CD4-positive, alpha-beta T cell (primary cell): ENCODE measurements at regions not wholly inside any gene's neighbourhood (a gene's known extent, or its start where the extent isn't known, plus 50 kb on each side); places are given as distances from the start of the nearest gene placed in this dataset.

Source experiments
- ATAC-seq: fragments of 200-7000 bp; cut with Tn5 transposase; one replicate; pipeline ENCODE4 v1.10.0; 2022; ENCODE audit warnings: mild to moderate bottlenecking; ENCODE audit not compliant: poor library complexity
- CTCF ChIA-PET: fragments of 350-600 bp; sonication (Branson Sonifier 250); formaldehyde crosslinking; loops from one replicate; lab custom pipeline; 2021; ENCODE audit warnings: antibody characterized with exemption, inconsistent platforms; lab: Charles Lee
- POLR2A ChIA-PET: fragments of 350-600 bp; sonication (Branson Sonifier 250); formaldehyde crosslinking; loops from one replicate; lab custom pipeline; 2021; ENCODE audit warnings: antibody characterized with exemption, inconsistent platforms; lab: Charles Lee
- DNase-seq, 14 experiments: peaks; one replicate each; pipeline ENCODE4 v3.0.0-alpha.2; 2013 to 2020; ENCODE audit warnings: mixed read lengths in 2 of 14
- H3K27ac ChIP-seq, 2 donors: one replicate each; pipeline versions ENCODE4 v1.5.1 to v1.7.0; 2013; ENCODE audit warnings: low read length in 2 of 2, low read depth in 1 of 2, mild to moderate bottlenecking in 1 of 2
- H3K27me3 ChIP-seq, 2 experiments: 1 replicate in 1 of 2; 2 replicates in 1 of 2; pipeline versions ENCODE4 v1.6.1 to v1.7.0; 2013; ENCODE audit warnings: low read length in 2 of 2, control low read depth in 1 of 2, mild to moderate bottlenecking in 1 of 2, moderate library complexity in 1 of 2; ENCODE audit not compliant: insufficient read depth in 2 of 2, control insufficient read depth in 1 of 2
- H3K36me3 ChIP-seq: one replicate; pipeline ENCODE4 v1.6.1; 2013; ENCODE audit warnings: low read length, control low read depth; ENCODE audit not compliant: insufficient read depth
- H3K4me1 ChIP-seq: one replicate; pipeline ENCODE4 v1.6.1; 2013; ENCODE audit warnings: low read length, control low read depth; ENCODE audit not compliant: insufficient read depth
- H3K4me3 ChIP-seq: one replicate; pipeline ENCODE4 v1.5.1; 2013; ENCODE audit warnings: mild to moderate bottlenecking, low read length, moderate library complexity
- H3K9me3 ChIP-seq, 2 experiments: 1 replicate in 1 of 2; 2 replicates in 1 of 2; pipeline versions ENCODE4 v1.6.1 to v1.7.0; 2013; ENCODE audit warnings: low read length in 2 of 2, mild to moderate bottlenecking in 2 of 2, control low read depth in 1 of 2, moderate library complexity in 1 of 2; ENCODE audit not compliant: control insufficient read depth in 1 of 2, insufficient read depth in 1 of 2
- H3K27ac Mint-ChIP-seq: one replicate; pipeline ENCODE4 v1.8.0; 2020; ENCODE audit warnings: mixed read lengths
- H3K27me3 Mint-ChIP-seq: one replicate; pipeline ENCODE4 v1.8.0; 2021; ENCODE audit warnings: mixed read lengths
- H3K36me3 Mint-ChIP-seq: one replicate; pipeline ENCODE4 v1.8.0; 2021; ENCODE audit warnings: low read depth, mixed read lengths
- H3K4me1 Mint-ChIP-seq: one replicate; pipeline ENCODE4 v1.8.0; 2021; ENCODE audit warnings: low read depth, mixed read lengths
- H3K4me3 Mint-ChIP-seq: one replicate; pipeline ENCODE4 v1.8.0; 2020; ENCODE audit warnings: mild to moderate bottlenecking, mixed read lengths
- H3K9me3 Mint-ChIP-seq: one replicate; pipeline ENCODE4 v1.8.0; 2020; ENCODE audit warnings: mixed read lengths
- intact Hi-C, 2 experiments: fragments of 100-400 bp; cut with DNase I in 1 of 2; cut with micrococcal nuclease in 1 of 2; formaldehyde crosslinking; loops; one replicate each; pipeline versions ENCODE4 v1.15.1 to v1.9.0; 2023 to 2025; cut with DNase I, micrococcal nuclease
- TF ChIP-seq, protein P1 (sequence below): fragments of 200-600 bp; IDR thresholded peaks from one replicate; pipeline ENCODE4 v1.8.0; 2022; ENCODE audit warnings: antibody characterized with exemption, mild to moderate bottlenecking

GRCh38 chr12:13680916-13681315 lies 300.5 kb downstream of the GRIN2B start:
- intact Hi-C loops: no loop called here
- Mint-ChIP-seq H3K4me3 (no peak overlapping the region), H3K9me3 (no peaks in the 10 kb centered on the region), H3K27me3 (peaks cover 13% of the 10 kb centered on the region), H3K27ac (no peak overlapping the region), H3K4me1 (no peaks in the 10 kb centered on the region), H3K36me3 (no peaks in the 10 kb centered on the region)
- POLR2A ChIA-PET: no interaction called here
- TF ChIP-seq, protein P1, sequence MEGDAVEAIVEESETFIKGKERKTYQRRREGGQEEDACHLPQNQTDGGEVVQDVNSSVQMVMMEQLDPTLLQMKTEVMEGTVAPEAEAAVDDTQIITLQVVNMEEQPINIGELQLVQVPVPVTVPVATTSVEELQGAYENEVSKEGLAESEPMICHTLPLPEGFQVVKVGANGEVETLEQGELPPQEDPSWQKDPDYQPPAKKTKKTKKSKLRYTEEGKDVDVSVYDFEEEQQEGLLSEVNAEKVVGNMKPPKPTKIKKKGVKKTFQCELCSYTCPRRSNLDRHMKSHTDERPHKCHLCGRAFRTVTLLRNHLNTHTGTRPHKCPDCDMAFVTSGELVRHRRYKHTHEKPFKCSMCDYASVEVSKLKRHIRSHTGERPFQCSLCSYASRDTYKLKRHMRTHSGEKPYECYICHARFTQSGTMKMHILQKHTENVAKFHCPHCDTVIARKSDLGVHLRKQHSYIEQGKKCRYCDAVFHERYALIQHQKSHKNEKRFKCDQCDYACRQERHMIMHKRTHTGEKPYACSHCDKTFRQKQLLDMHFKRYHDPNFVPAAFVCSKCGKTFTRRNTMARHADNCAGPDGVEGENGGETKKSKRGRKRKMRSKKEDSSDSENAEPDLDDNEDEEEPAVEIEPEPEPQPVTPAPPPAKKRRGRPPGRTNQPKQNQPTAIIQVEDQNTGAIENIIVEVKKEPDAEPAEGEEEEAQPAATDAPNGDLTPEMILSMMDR: no peak
- CTCF ChIA-PET: interaction anchor here (1.3 kb wide), 1 partner anchor 12 kb away, joined by 3 read pairs; no protein-coding TSS in a partner anchor
- no peaks in the 10 kb centered on the region for H3K27me3 ChIP-seq
- no peak overlapping the region for H3K27ac ChIP-seq
- H3K4me1 ChIP-seq: no peaks in the 10 kb centered on the region
- H3K36me3 ChIP-seq: no peaks in the 10 kb centered on the region
- ATAC-seq (no peak), DNase-seq (no peak)
- no peak overlapping the region for H3K4me3 ChIP-seq
- no peaks in the 10 kb centered on the region for H3K9me3 ChIP-seq

- no peaks in the 10 kb centered on the region for H3K4me1 Mint-ChIP-seq
- Histone ChIP-seq H3K9me3 (no peaks in the 10 kb centered on the region), H3K27me3 (peaks cover 0 to 4% of the 10 kb centered on the region in 2 experiments), H3K4me1 (no peaks in the 10 kb centered on the region), H3K27ac (no peak overlapping the region), H3K4me3 (no peak overlapping the region), H3K36me3 (no peaks in the 10 kb centered on the region)
- ATAC-seq (no peak), DNase-seq (no peak)
- TF ChIP-seq, protein P1: no peak
- H3K27me3 Mint-ChIP-seq: peaks cover 15% of the 10 kb centered on the region
- H3K36me3 Mint-ChIP-seq: no peaks in the 10 kb centered on the region
- POLR2A ChIA-PET: no interaction called here
- no peak overlapping the region for H3K27ac Mint-ChIP-seq
- intact Hi-C loops: no loop called here
- H3K4me3 Mint-ChIP-seq: no peak overlapping the region
- CTCF ChIA-PET: no interaction called here
- H3K9me3 Mint-ChIP-seq: no peaks in the 10 kb centered on the region
These were observed 304.5 kb downstream of the GRIN2B start for GRCh38 chr12:13676880-13677279.

DNA sequence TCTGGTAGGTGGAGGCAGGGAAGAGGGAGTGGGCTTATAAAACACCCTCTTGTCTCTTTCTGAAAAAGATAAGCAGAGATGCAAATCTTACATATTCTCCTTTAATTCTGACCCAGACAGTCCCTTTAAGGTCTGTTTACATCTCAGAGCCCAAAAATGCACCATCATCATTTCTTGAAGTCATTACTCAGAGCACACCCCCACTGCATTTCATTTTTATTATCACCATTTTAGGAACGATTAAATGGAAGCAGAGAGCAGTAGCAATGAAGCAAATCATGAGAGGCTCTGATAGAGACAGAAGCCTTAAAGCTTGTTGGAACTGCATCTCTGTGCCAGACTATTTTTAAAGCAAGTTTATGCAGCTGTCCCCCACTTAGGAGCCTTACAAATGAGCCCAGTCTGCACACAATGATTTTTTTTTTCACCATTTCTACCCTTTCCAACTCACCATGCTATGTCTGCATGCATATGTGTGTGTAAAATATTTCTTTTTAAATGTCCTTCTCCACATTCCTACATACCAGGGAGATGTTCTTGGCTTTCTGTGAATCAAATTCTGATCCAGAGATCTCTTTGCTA lies 311.0 kb downstream of the GRIN2B start:
- Histone ChIP-seq H3K4me1 (no peaks in the 10 kb centered on the region), H3K4me3 (no peak overlapping the region), H3K9me3 (no peaks in the 10 kb centered on the region), H3K36me3 (no peaks in the 10 kb centered on the region), H3K27me3 (peaks cover 0 to 1% of the 10 kb centered on the region in 2 experiments), H3K27ac (no peak overlapping the region)
- no peaks in the 10 kb centered on the region for H3K36me3 Mint-ChIP-seq
- ChIA-PET CTCF (no interaction called here), POLR2A (no interaction called here)
- H3K4me1 Mint-ChIP-seq: no peaks in the 10 kb centered on the region
- no peak overlapping the region for H3K4me3 Mint-ChIP-seq
- no peak for ATAC-seq
- TF ChIP-seq, protein P1: no peak
- peaks cover 44% of the 10 kb centered on the region for H3K27me3 Mint-ChIP-seq
- intact Hi-C loops: no loop called here
- DNase-seq: no peak
- H3K9me3 Mint-ChIP-seq: no peaks in the 10 kb centered on the region
- no peak overlapping the region for H3K27ac Mint-ChIP-seq
